ENCODE measurements at regions not wholly inside any gene's neighbourhood (a gene's known extent, or its start where the extent isn't known, plus 50 kb on each side); places are given as distances from the start of the nearest gene placed in this dataset.

DNA sequence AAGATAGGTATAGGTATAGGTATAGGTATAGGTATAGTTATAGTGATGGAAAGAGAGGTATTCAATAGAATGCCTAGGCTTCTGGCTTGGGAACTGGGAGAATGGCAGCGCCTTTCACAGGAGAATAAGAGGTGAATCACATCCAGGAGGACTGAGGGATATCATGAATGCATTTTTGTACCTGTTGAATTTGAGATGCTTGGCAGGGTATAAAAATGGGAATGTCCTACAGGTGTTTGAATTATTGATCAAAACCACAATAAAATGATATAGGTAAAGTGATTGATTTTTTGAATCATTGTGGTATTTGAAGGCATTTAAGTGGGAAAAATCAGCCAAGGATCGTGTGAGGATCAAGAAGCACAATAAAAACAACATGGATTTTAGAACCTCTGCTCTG lies 119.2 kb upstream of the ARG1 start:
- no peak overlapping the region for H2AK5ac ChIP-seq (ENCODE audit: low read depth, low read length)
- H3K4ac ChIP-seq (ENCODE audit: low read depth, low read length): no peak overlapping the region
- H2AK9ac ChIP-seq (replicated peaks; ENCODE audit: low read depth, low read length, poor library complexity): no peak overlapping the region
- H4K5ac ChIP-seq (ENCODE audit: low read depth, low read length): no peak overlapping the region
- DNase-seq (no peak), ATAC-seq (ENCODE audit: low read depth) (no peak)
- no peak overlapping the region for H3K56ac ChIP-seq (ENCODE audit: extremely low read depth, insufficient read depth, low read length)
- no peaks in the 10 kb centered on the region for H3K36me3 ChIP-seq (ENCODE audit: control insufficient read depth, insufficient read depth, low read length)
- no peaks in the 10 kb centered on the region for H3K9me1 ChIP-seq (ENCODE audit: insufficient read depth, low read length)
- no peak overlapping the region for H3K4me2 ChIP-seq (ENCODE audit: low read depth, low read length)
- no TSS peak for BruUV-seq (replicated peaks)
- TF ChIP-seq RFX5 (IDR thresholded peaks at IDR 0.05; ENCODE audit: low read depth, low read length) (no peak), ELK1 (IDR thresholded peaks at IDR 0.05; ENCODE audit: borderline replicate concordance, low read depth, low read length) (no peak), FOS (IDR thresholded peaks at IDR 0.05; ENCODE audit: low read depth, low read length) (no peak), CEBPB (IDR thresholded peaks at IDR 0.05; ENCODE audit: low read depth, low read length) (no peak), POLR2A (IDR thresholded peaks at IDR 0.05; ENCODE audit: low read depth, low read length) (no peak), MAZ (IDR thresholded peaks at IDR 0.05; ENCODE audit: borderline replicate concordance, low read depth, low read length) (no peak), CHD1 (IDR thresholded peaks at IDR 0.05; ENCODE audit: low read depth, low read length) (no peak), NFE2L2 (IDR thresholded peaks at IDR 0.05; ENCODE audit: low read depth, low read length) (no peak), SMC3 (IDR thresholded peaks at IDR 0.05; ENCODE audit: low read depth, low read length) (no peak)
- TF ChIP-seq, protein P1, sequence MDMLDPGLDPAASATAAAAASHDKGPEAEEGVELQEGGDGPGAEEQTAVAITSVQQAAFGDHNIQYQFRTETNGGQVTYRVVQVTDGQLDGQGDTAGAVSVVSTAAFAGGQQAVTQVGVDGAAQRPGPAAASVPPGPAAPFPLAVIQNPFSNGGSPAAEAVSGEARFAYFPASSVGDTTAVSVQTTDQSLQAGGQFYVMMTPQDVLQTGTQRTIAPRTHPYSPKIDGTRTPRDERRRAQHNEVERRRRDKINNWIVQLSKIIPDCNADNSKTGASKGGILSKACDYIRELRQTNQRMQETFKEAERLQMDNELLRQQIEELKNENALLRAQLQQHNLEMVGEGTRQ (IDR thresholded peaks at IDR 0.05; ENCODE audit: low read depth, low read length): no peak
- in situ Hi-C loops (cut with MboI; ENCODE audit: low sequenced_read_pairs) (no loop called here), dilution Hi-C loops (cut with HindIII; ENCODE audit: low sequenced_read_pairs, unreplicated experiment) (no loop called here), intact Hi-C loops (cut with micrococcal nuclease) (no loop called here)
- H2BK120ac ChIP-seq (ENCODE audit: low read depth, low read length): no peak overlapping the region
- CTCF ChIA-PET: no interaction called here
- no peak overlapping the region for H3K18ac ChIP-seq (ENCODE audit: low read depth, low read length)
- H3K4me1 ChIP-seq (ENCODE audit: control insufficient read depth, insufficient read depth, low read length): no peaks in the 10 kb centered on the region
- H4K20me1 ChIP-seq (ENCODE audit: insufficient read depth, low read length): no peaks in the 10 kb centered on the region
- no peak overlapping the region for H3K14ac ChIP-seq (replicated peaks; ENCODE audit: low read depth, low read length)
- H3K9me3 ChIP-seq (ENCODE audit: control insufficient read depth, insufficient read depth, low read length): no peaks in the 10 kb centered on the region
- H2BK15ac ChIP-seq (ENCODE audit: low read depth, low read length): no peak overlapping the region
- H3K27me3 ChIP-seq (ENCODE audit: control insufficient read depth, insufficient read depth, low read length): peaks cover 9% of the 10 kb centered on the region; the same call in 1 of the 2 replicates
- H3K23ac ChIP-seq (ENCODE audit: low read depth, low read length): no peak overlapping the region
- WGBS, 2 experiments (ENCODE audit: extremely low coverage in 2 of 2, insufficient read length in 1 of 2): no CpG with 5 or more reads among the region's 2 CpGs
- POLR2A ChIA-PET (ENCODE audit: unreplicated experiment): no interaction called here
- no peak overlapping the region for H2AFZ ChIP-seq (replicated peaks; ENCODE audit: low read length, poor library complexity)
- H2BK20ac ChIP-seq (ENCODE audit: low read depth, low read length): no peak overlapping the region
- no peak overlapping the region for H3K4me3 ChIP-seq (ENCODE audit: insufficient read depth, low read depth, low read length)
- H3K9ac ChIP-seq (ENCODE audit: low read depth, low read length): no peak overlapping the region
- no peaks in the 10 kb centered on the region for H3K79me1 ChIP-seq (ENCODE audit: low read depth in 1 of 2, low read length in 2 of 2)
- H4K8ac ChIP-seq (ENCODE audit: low read depth in 2 of 2, low read length in 2 of 2): no peak overlapping the region
- no peak overlapping the region for H4K91ac ChIP-seq (ENCODE audit: insufficient read depth, low read depth, low read length)
- H2BK5ac ChIP-seq (ENCODE audit: low read depth, low read length, poor library complexity, severe bottlenecking): no peak overlapping the region
- no peak overlapping the region for H3K27ac ChIP-seq (ENCODE audit: insufficient read depth, low read length)
